ENCODE measurements at regions not wholly inside any gene's neighbourhood (a gene's known extent, or its start where the extent isn't known, plus 50 kb on each side); places are given as distances from the start of the nearest gene placed in this dataset.

DNA sequence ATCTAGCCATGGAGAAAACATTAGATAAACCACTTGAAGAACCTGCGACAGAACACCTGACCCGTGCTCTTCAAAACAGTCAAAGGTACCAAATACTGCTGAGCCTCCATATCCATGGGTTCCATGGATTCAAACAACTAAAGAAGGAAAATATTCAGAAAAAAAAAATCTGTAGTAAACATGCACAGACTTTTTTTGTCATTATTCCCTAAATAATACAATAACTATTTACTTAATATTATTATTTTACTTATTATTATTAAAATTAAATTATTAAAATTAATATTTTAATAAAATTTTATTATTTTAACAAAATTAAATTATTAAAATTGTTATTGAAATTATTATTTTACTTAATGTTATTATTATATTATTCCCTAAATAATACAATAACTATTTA is 101.0 kb upstream of the PDE1C start:
- Histone ChIP-seq H3K4me3 (ENCODE audit: low read length in 2 of 2) (no peak overlapping the region), H3K36me3 (ENCODE audit: control insufficient read depth in 2 of 2, insufficient read depth in 2 of 2, low read length in 1 of 2) (no peaks in the 10 kb centered on the region), H3K4me1 (ENCODE audit: control insufficient read depth in 2 of 2, insufficient read depth in 2 of 2, low read length in 2 of 2) (no peaks in the 10 kb centered on the region), H3K9me3 (ENCODE audit: control insufficient read depth in 2 of 2, insufficient read depth in 1 of 2, low read length in 1 of 2) (peaks cover 0 to 5% of the 10 kb centered on the region in 2 donors), H3K27ac (ENCODE audit: low read depth in 1 of 2, low read length in 1 of 2) (no peak overlapping the region), H3K27me3 (ENCODE audit: control insufficient read depth in 2 of 2, insufficient read depth in 1 of 2, low read length in 1 of 2) (no peaks in the 10 kb centered on the region)
- no peak for DNase-seq (ENCODE audit: low read depth in 6 of 9, low spot score in 9 of 9)
- WGBS = 97% methylated on average over 2 of the region's 2 CpGs

DNA sequence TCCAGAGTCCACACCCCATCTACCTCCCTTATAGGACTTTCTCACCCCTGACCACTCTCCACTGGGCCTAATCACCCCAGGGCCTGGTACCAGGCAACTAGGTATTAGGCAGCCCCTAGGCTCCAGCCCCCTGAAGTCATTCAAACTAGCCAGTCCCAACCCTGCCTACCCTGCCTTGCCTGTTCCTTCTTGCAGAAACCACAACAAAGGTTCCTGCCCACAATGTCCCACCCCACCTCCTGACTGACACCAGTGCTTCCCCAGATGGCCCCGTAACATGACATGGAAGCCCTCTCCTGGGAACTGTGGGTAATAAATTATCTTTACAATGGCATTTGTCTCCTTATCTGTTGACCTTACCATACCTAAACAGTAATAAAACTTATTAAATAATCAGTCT is 100.6 kb upstream of the PDE1C start:
- H3K36me3 ChIP-seq (ENCODE audit: control insufficient read depth in 2 of 2, insufficient read depth in 2 of 2, low read length in 1 of 2) = no peaks in the 10 kb centered on the region
- H3K9me3 ChIP-seq (ENCODE audit: control insufficient read depth in 2 of 2, insufficient read depth in 1 of 2, low read length in 1 of 2) = peaks cover 0 to 5% of the 10 kb centered on the region in 2 donors
- no peaks in the 10 kb centered on the region for H3K4me1 ChIP-seq (ENCODE audit: control insufficient read depth in 2 of 2, insufficient read depth in 2 of 2, low read length in 2 of 2)
- no peak overlapping the region for H3K27ac ChIP-seq (ENCODE audit: low read depth in 1 of 2, low read length in 1 of 2)
- no peak overlapping the region for H3K4me3 ChIP-seq (ENCODE audit: low read length in 2 of 2)
- no peak for DNase-seq (ENCODE audit: low read depth in 6 of 9, low spot score in 9 of 9)
- WGBS = 36% methylated on average over 1 of the region's 1 CpG
- H3K27me3 ChIP-seq (ENCODE audit: control insufficient read depth in 2 of 2, insufficient read depth in 1 of 2, low read length in 1 of 2) = no peaks in the 10 kb centered on the region

DNA sequence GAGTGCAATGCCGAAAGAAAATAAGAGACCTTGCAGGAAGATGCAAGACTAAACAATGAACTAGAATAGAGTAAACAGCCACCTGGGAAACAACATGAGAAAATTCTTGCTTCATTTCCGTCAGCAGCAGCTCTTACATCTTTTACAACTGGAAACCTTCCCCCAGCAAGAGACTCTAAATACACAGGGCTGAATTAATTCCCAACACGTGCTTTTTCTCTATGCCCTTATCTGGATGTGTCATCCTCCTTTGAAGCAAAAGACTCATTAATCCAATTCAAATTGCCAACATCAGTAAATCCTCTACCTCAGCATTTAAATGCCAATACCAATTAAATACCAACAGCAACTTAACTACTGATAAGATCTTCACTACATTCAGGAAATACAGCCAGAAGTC is 99.0 kb upstream of the PDE1C start:
- Histone ChIP-seq H3K9me3 (ENCODE audit: control insufficient read depth in 2 of 2, insufficient read depth in 1 of 2, low read length in 1 of 2) (peaks cover 0 to 5% of the 10 kb centered on the region in 2 donors), H3K27ac (ENCODE audit: low read depth in 1 of 2, low read length in 1 of 2) (no peak overlapping the region), H3K4me1 (ENCODE audit: control insufficient read depth in 2 of 2, insufficient read depth in 2 of 2, low read length in 2 of 2) (no peaks in the 10 kb centered on the region), H3K4me3 (ENCODE audit: low read length in 2 of 2) (no peak overlapping the region), H3K36me3 (ENCODE audit: control insufficient read depth in 2 of 2, insufficient read depth in 2 of 2, low read length in 1 of 2) (no peaks in the 10 kb centered on the region), H3K27me3 (ENCODE audit: control insufficient read depth in 2 of 2, insufficient read depth in 1 of 2, low read length in 1 of 2) (no peaks in the 10 kb centered on the region)
- 91% methylated on average over 3 of the region's 3 CpGs for WGBS
- no peak for DNase-seq (ENCODE audit: low read depth in 6 of 9, low spot score in 9 of 9)

DNA sequence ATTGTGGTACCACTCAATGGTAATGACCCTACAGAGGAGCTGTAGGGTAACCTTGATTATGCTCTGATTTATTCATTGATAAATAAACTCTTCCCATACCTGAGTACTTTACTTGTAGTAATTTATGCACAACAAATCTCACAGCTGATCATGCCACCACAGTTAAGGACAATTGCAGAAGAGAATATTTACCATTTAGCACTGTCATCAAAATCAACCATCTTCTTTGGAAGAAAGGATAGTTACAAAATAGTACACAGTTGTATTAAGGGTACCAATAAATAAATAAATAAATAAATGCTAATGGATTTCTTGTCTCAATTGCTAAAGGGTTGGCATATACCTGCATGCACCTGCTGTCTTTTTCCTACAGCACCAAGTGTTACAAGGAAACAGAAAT is 97.6 kb upstream of the PDE1C start:
- DNase-seq (ENCODE audit: low read depth in 6 of 9, low spot score in 9 of 9) = no peak
- H3K27ac ChIP-seq (ENCODE audit: low read depth in 1 of 2, low read length in 1 of 2) = no peak overlapping the region

DNA sequence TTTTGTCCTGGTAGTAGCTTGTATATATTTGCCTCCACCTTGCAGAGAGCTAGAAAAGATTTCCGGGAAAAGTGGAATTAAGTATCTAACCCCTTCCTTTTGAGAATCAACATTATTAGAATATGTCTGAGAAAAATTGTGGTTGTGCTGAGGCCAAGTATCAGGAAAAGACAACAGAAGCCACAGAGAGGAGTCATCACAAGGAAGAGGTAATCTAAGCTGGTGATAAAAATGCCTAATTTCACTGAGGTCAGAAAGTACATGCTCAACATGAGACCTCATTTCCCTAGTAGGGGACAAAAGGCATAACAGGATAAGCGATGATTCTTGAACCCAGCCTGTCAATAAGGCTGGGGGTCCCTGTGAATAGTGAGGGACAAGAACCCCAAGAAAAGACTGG is 97.0 kb upstream of the PDE1C start:
- Histone ChIP-seq H3K4me1 (ENCODE audit: control insufficient read depth in 2 of 2, insufficient read depth in 2 of 2, low read length in 2 of 2) (peaks cover 0 to 3% of the 10 kb centered on the region in 2 donors), H3K27me3 (ENCODE audit: control insufficient read depth in 2 of 2, insufficient read depth in 1 of 2, low read length in 1 of 2) (no peaks in the 10 kb centered on the region), H3K9me3 (ENCODE audit: control insufficient read depth in 2 of 2, insufficient read depth in 1 of 2, low read length in 1 of 2) (peaks cover 0 to 5% of the 10 kb centered on the region in 2 donors), H3K27ac (ENCODE audit: low read depth in 1 of 2, low read length in 1 of 2) (no peak overlapping the region), H3K36me3 (ENCODE audit: control insufficient read depth in 2 of 2, insufficient read depth in 2 of 2, low read length in 1 of 2) (no peaks in the 10 kb centered on the region), H3K4me3 (ENCODE audit: low read length in 2 of 2) (no peak overlapping the region)
- no peak for DNase-seq (ENCODE audit: low read depth in 6 of 9, low spot score in 9 of 9)
- 95% methylated on average over 2 of the region's 2 CpGs for WGBS

More for the DNA sequence above, 97.6 kb upstream of the PDE1C start:
- H3K27me3 ChIP-seq (ENCODE audit: control insufficient read depth in 2 of 2, insufficient read depth in 1 of 2, low read length in 1 of 2) = no peaks in the 10 kb centered on the region
- H3K4me1 ChIP-seq (ENCODE audit: control insufficient read depth in 2 of 2, insufficient read depth in 2 of 2, low read length in 2 of 2) = no peaks in the 10 kb centered on the region
- H3K4me3 ChIP-seq (ENCODE audit: low read length in 2 of 2) = no peak overlapping the region
- no peaks in the 10 kb centered on the region for H3K36me3 ChIP-seq (ENCODE audit: control insufficient read depth in 2 of 2, insufficient read depth in 2 of 2, low read length in 1 of 2)
- H3K9me3 ChIP-seq (ENCODE audit: control insufficient read depth in 2 of 2, insufficient read depth in 1 of 2, low read length in 1 of 2) = peaks cover 0 to 5% of the 10 kb centered on the region in 2 donors

DNA sequence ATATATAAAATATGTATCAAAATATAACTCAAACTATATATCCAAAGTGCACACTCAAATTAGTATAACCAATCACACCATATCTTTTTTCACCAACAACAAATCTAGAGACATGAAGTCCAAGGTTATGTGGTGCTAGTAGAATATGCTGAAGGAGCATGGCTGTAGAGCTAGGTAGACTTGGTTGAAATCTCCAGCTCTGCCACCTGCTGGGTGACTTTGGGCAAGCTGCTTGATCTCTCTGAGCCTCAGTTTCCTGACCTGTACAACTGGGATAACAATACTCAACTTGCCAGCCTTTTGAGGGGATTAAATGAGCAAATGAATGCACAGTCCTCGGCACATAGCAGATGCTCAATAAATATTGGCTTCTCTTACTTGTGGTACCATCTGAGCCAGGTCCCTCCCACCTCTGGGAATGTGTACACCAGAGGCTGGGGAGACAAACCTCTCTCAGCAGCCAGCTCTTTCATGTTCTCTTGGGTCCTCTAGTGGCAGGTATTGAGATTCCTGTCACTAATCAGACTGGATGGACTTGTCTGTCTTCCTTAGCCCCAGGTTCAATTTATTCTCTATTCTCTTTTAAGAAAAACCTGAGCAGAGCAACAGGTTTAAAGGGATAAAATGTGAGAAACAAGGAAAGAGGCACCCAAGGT is 94.3 kb upstream of the PDE1C start:
- Histone ChIP-seq H3K27ac (ENCODE audit: low read depth in 1 of 2, low read length in 1 of 2) (peak overlapping the region in 1 of 2 donors; percentile 37), H3K27me3 (ENCODE audit: control insufficient read depth in 2 of 2, insufficient read depth in 1 of 2, low read length in 1 of 2) (no peaks in the 10 kb centered on the region), H3K9me3 (ENCODE audit: control insufficient read depth in 2 of 2, insufficient read depth in 1 of 2, low read length in 1 of 2) (no peaks in the 10 kb centered on the region), H3K4me3 (ENCODE audit: low read length in 2 of 2) (no peak overlapping the region), H3K36me3 (ENCODE audit: control insufficient read depth in 2 of 2, insufficient read depth in 2 of 2, low read length in 1 of 2) (no peaks in the 10 kb centered on the region), H3K4me1 (ENCODE audit: control insufficient read depth in 2 of 2, insufficient read depth in 2 of 2, low read length in 2 of 2) (peaks cover 0 to 3% of the 10 kb centered on the region in 2 donors)
- 91% methylated on average over 1 of the region's 1 CpG for WGBS
- peak in 1 of 9 donors; percentile 16 for DNase-seq (ENCODE audit: low read depth in 6 of 9, low spot score in 9 of 9)

DNA sequence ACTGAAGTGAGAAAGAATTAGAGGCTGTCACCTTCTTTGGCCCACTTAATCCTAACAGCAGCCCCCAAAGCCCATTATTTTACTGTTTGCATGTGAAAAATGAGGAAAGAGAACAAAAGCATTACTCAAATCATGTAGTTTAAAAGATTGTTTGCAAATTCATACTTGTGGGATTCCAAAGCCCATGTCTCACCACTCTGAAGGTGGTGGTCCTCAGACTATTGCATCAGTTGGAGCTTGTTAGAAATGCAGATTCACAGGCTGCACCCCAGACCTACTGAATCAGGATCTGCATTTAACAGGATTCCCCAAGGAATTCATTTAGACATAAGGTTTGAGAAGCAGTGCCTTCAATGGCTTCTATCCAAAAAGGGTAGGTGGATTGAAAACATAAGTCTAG is 93.7 kb upstream of the PDE1C start:
- Histone ChIP-seq H3K4me3 (ENCODE audit: low read length in 2 of 2) (no peak overlapping the region), H3K36me3 (ENCODE audit: control insufficient read depth in 2 of 2, insufficient read depth in 2 of 2, low read length in 1 of 2) (no peaks in the 10 kb centered on the region), H3K9me3 (ENCODE audit: control insufficient read depth in 2 of 2, insufficient read depth in 1 of 2, low read length in 1 of 2) (no peaks in the 10 kb centered on the region), H3K4me1 (ENCODE audit: control insufficient read depth in 2 of 2, insufficient read depth in 2 of 2, low read length in 2 of 2) (peaks cover 0 to 3% of the 10 kb centered on the region in 2 donors), H3K27ac (ENCODE audit: low read depth in 1 of 2, low read length in 1 of 2) (peak overlapping the region in 1 of 2 donors; percentile 71), H3K27me3 (ENCODE audit: control insufficient read depth in 2 of 2, insufficient read depth in 1 of 2, low read length in 1 of 2) (no peaks in the 10 kb centered on the region)
- no peak for DNase-seq (ENCODE audit: low read depth in 6 of 9, low spot score in 9 of 9)

DNA sequence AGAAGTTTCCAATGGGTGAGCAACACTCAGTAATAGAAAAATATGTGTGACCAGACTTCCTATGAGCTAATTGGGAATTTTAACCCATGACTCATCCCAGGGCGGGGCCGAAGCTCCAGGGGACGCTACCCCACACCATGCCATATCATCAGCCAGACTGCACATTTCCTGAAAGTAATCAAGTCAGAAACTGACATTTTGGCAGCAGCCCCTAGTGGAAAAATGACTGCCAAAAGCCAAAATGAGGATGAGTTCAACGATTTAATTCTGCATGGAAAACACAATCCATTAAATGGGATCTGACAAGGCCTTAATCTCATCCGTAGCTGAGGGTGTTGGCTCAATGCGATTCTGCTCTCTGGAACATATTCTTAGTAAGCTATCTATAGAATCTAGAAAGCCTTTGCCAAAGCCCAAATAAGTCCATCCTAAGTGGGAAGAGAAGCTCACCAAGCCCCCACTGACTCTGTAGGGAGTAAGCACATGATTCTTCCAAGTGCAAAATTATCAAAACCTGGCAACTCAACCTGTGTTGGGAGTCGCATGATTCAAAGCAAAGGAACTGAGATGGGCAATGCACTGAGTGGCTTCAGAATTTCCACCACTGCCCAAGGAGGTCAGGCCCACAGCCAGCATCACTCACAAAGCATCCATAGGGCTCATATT is 93.1 kb upstream of the PDE1C start:
- Histone ChIP-seq H3K4me3 (ENCODE audit: low read length in 2 of 2) (no peak overlapping the region), H3K36me3 (ENCODE audit: control insufficient read depth in 2 of 2, insufficient read depth in 2 of 2, low read length in 1 of 2) (no peaks in the 10 kb centered on the region), H3K4me1 (ENCODE audit: control insufficient read depth in 2 of 2, insufficient read depth in 2 of 2, low read length in 2 of 2) (peaks cover 0 to 3% of the 10 kb centered on the region in 2 donors), H3K9me3 (ENCODE audit: control insufficient read depth in 2 of 2, insufficient read depth in 1 of 2, low read length in 1 of 2) (no peaks in the 10 kb centered on the region), H3K27ac (ENCODE audit: low read depth in 1 of 2, low read length in 1 of 2) (peak overlapping the region in 1 of 2 donors; percentile 78), H3K27me3 (ENCODE audit: control insufficient read depth in 2 of 2, insufficient read depth in 1 of 2, low read length in 1 of 2) (no peaks in the 10 kb centered on the region)
- WGBS = 90% methylated on average over 7 of the region's 7 CpGs
- DNase-seq (ENCODE audit: low read depth in 6 of 9, low spot score in 9 of 9) = peak in 1 of 9 donors; percentile 15

DNA sequence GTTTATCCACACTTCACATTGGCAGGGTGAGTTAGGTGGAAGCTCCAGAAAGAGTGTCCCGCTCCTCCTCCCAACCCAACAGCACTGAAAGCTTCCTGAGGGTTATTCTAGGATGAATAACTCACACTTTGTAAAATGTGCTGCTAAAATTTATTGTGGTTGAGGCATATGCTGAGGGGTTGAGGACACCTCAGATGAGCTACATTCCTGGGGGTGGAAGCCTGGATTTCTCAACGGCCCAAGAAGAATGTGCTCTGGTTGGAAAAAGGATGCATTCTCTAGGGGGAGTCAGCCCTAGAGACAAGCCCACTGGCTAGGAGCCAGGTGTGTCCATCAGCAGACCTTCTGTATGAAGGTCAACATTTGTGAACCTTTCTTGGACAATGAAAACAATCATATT is 91.5 kb upstream of the PDE1C start:
- 88% methylated on average over 2 of the region's 2 CpGs for WGBS
- Histone ChIP-seq H3K27ac (ENCODE audit: low read depth in 1 of 2, low read length in 1 of 2) (no peak overlapping the region), H3K4me1 (ENCODE audit: control insufficient read depth in 2 of 2, insufficient read depth in 2 of 2, low read length in 2 of 2) (peaks cover 0 to 3% of the 10 kb centered on the region in 2 donors), H3K9me3 (ENCODE audit: control insufficient read depth in 2 of 2, insufficient read depth in 1 of 2, low read length in 1 of 2) (no peaks in the 10 kb centered on the region), H3K27me3 (ENCODE audit: control insufficient read depth in 2 of 2, insufficient read depth in 1 of 2, low read length in 1 of 2) (no peaks in the 10 kb centered on the region), H3K36me3 (ENCODE audit: control insufficient read depth in 2 of 2, insufficient read depth in 2 of 2, low read length in 1 of 2) (no peaks in the 10 kb centered on the region), H3K4me3 (ENCODE audit: low read length in 2 of 2) (no peak overlapping the region)
- DNase-seq (ENCODE audit: low read depth in 6 of 9, low spot score in 9 of 9) = no peak
